ENCODE measurements at regions not wholly inside any gene's neighbourhood (a gene's known extent, or its start where the extent isn't known, plus 50 kb on each side); places are given as distances from the start of the nearest gene placed in this dataset.
A peak's percentile ranks its signal among the peaks of the same experiment; 100 is the strongest.

DNA sequence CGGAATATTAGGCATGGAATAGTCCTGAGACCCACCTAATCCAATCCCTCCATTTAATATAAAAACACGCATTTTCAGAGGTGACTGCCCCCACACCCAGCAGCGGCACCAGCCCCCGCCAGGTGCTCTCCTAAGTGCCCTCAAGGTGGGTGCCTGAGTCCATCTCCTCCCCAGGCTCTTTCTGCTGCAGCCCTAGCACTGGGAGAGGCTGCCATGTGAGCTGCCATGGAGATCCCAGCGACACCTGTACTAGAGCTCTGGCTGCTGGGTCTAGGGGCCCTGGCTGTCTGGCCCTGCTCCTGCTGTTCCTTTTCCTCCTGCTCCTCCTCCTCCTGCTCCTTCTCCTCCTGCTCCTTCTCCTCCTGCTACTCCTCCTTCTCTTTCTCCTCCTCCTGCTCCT, 191.1 kb upstream of the BMPER start:
- Histone ChIP-seq H3K27ac (no peak overlapping the region), H3K27me3 (no peaks in the 10 kb centered on the region), H3K9me3 (no peaks in the 10 kb centered on the region), H3K36me3 (no peaks in the 10 kb centered on the region), H3K4me1 (ENCODE audit: insufficient read depth) (no peaks in the 10 kb centered on the region), H3K4me3 (no peak overlapping the region)
- WGBS, 3 donors = 92 to 95% (median 95%) methylated on average over 5 of the region's 5 CpGs
- no peak for DNase-seq
- intact Hi-C loops (cut with DNase I) = no loop called here
- TF ChIP-seq CTCF (IDR thresholded peaks at IDR 0.05) (no peak), EP300 (IDR thresholded peaks at IDR 0.05) (no peak), POLR2A (IDR thresholded peaks at IDR 0.05) (no peak)

DNA sequence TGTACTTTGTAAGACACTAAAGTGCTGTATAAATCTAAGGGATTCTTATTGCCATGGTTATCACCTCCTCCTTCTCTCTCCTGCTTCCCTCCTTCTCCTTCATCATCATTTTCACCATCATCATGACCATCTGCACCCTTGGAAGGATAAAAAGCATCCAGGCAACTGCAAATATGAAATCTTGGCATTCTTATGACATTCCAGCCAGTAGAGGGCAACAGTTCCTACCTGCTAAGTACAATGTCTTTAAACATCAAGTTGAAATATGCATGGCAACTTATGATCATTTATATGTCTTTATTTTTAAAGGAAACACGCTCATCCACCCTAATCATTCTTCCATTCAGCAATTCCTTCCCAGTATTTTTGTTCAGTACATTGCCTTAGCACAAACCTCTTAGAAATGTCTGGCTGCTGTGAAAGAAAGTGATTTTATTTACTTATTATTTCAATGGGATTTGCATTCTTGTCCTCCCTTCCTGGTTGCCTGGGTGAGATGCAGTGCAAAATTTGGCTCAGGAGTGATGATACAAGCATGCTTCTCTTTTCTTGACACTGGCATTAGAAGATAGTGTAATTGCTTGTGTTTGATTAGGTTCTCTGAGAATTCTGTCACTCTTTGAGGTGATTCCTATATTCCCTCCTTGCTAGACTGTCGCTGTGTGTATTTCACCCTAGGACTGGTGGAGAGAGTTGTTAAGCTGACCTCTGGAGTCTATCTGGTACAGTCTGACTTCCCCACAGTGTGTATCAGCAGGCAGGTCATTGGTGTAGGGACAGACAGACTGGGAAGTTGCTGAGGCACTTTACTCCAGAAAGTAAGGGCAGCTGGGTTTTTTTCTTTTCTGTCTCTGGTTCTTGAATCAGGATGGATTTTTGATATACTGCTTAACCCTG, 188.5 kb upstream of the BMPER start:
- WGBS, 3 donors = 66 to 76% (median 66%) methylated on average over 2 of the region's 2 CpGs

DNA sequence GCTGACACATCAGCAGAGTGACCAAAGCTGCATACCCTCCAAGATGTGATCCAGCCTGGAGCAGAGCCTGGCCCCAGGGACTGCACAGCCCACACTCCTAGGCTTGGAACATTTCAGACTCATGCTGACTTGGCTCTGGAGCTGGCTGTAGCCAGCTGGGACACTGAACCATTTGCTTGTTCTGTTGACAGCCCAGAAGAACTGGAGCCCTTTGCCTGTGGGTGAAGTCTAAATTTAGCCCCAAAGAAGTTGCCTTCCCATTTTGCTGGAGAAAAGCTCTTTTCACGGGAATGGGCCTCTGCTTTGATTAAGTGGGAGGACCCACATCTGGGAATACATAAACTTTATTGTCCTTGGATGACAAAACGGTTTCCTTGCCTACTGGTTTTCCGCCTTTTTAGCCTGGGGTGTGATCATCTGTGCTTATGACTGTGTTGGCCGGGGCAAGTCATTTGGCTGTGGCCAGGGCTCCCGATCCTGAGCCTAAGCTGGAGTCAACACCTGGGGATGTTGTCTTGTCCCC, 186.2 kb upstream of the BMPER start:
- WGBS, 3 donors = 54 to 79% (median 76%) methylated on average over 5 of the region's 5 CpGs
- Histone ChIP-seq H3K36me3 (no peaks in the 10 kb centered on the region), H3K9me3 (no peaks in the 10 kb centered on the region), H3K27ac (no peak overlapping the region), H3K4me1 (ENCODE audit: insufficient read depth) (no peaks in the 10 kb centered on the region), H3K27me3 (no peaks in the 10 kb centered on the region), H3K4me3 (no peak overlapping the region)
- TF ChIP-seq EP300 (IDR thresholded peaks at IDR 0.05) (no peak), CTCF (IDR thresholded peaks at IDR 0.05) (no peak), POLR2A (IDR thresholded peaks at IDR 0.05) (no peak)
- no peak for DNase-seq
- intact Hi-C loops (cut with DNase I) = no loop called here

More for the DNA sequence above, 188.5 kb upstream of the BMPER start:
- Histone ChIP-seq H3K9me3 (no peaks in the 10 kb centered on the region), H3K4me1 (ENCODE audit: insufficient read depth) (no peaks in the 10 kb centered on the region), H3K36me3 (no peaks in the 10 kb centered on the region), H3K27ac (no peak overlapping the region), H3K4me3 (no peak overlapping the region), H3K27me3 (no peaks in the 10 kb centered on the region)
- no peak for DNase-seq
- intact Hi-C loops (cut with DNase I) = no loop called here
- TF ChIP-seq CTCF (IDR thresholded peaks at IDR 0.05) = peak in 2 of 3 donors; percentile 33 to 49
- no peak for TF ChIP-seq EP300 (IDR thresholded peaks at IDR 0.05)
- TF ChIP-seq POLR2A (IDR thresholded peaks at IDR 0.05) = no peak

GRCh38 chr7:33720139-33720538, 185.2 kb upstream of the BMPER start:
- H3K4me3 ChIP-seq = no peak overlapping the region
- 96 to 98% (median 97%) methylated on average over 4 of the region's 4 CpGs for WGBS, 3 donors
- H3K27me3 ChIP-seq = no peaks in the 10 kb centered on the region
- H3K36me3 ChIP-seq = no peaks in the 10 kb centered on the region
- no peaks in the 10 kb centered on the region for H3K4me1 ChIP-seq (ENCODE audit: insufficient read depth)
- no peaks in the 10 kb centered on the region for H3K9me3 ChIP-seq
- no peak for DNase-seq
- intact Hi-C loops (cut with DNase I) = no loop called here
- TF ChIP-seq EP300 (IDR thresholded peaks at IDR 0.05) = no peak
- H3K27ac ChIP-seq = no peak overlapping the region

DNA sequence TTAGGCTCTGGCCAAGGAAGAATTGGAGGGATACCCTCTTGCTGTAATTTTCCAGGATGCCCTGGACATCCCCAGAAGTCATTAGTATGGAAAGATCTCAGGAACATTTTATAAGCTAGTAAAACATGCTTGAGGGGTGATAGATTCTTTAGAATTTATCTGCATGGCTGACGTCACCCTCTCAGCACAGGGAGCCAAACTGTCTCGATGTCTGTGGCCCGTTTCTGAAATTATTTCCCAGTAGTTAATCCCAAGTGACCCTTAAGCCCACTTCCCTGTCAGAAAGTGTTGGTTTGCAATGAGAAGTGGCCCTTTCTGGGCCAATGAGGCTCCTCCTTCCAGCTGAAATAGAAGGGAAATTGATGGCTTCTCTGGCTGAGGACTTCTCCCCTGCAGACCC, 184.5 kb upstream of the BMPER start:
- Histone ChIP-seq H3K4me3 (no peak overlapping the region), H3K4me1 (ENCODE audit: insufficient read depth) (no peaks in the 10 kb centered on the region), H3K36me3 (no peaks in the 10 kb centered on the region), H3K27me3 (no peaks in the 10 kb centered on the region), H3K9me3 (no peaks in the 10 kb centered on the region), H3K27ac (no peak overlapping the region)
- intact Hi-C loops (cut with DNase I) = no loop called here
- WGBS, 3 donors = 68 to 80% (median 80%) methylated on average over 3 of the region's 3 CpGs
- DNase-seq = no peak
- TF ChIP-seq CTCF (IDR thresholded peaks at IDR 0.05) (no peak), POLR2A (IDR thresholded peaks at IDR 0.05) (no peak), EP300 (IDR thresholded peaks at IDR 0.05) (no peak)
